CD14-positive monocyte (primary cell): ENCODE measurements at regions not wholly inside any gene's neighbourhood (a gene's known extent, or its start where the extent isn't known, plus 50 kb on each side); places are given as distances from the start of the nearest gene placed in this dataset.
"Not testable (repeated sequence)": the region's sequence is repeated elsewhere in the genome, so short reads cannot be mapped to it uniquely, and the experiment has no call there.

Experiments
- DNase-seq, 3 donors: peaks; one replicate each; pipeline ENCODE4 v3.0.0-alpha.2; 2011 to 2022
- H2AFZ ChIP-seq: 2 replicates; pipeline ENCODE4 v1.6.0; 2012; ENCODE audit warnings: mild to moderate bottlenecking, low read depth, low read length, inconsistent platforms; ENCODE audit not compliant: insufficient read depth, poor library complexity, severe bottlenecking
- H3K27ac ChIP-seq, 2 donors: 1 replicate in 1 of 2; 2 replicates in 1 of 2; pipeline ENCODE4 v1.5.1; 2012 to 2013; ENCODE audit warnings: low read length in 2 of 2, control low read depth in 1 of 2, inconsistent platforms in 1 of 2, low read depth in 1 of 2, mild to moderate bottlenecking in 1 of 2
- H3K27me3 ChIP-seq, 2 donors: one replicate each; pipeline versions ENCODE4 v1.6.0 to v1.6.1; 2011 to 2013; ENCODE audit warnings: low read length in 2 of 2; ENCODE audit not compliant: control insufficient read depth in 2 of 2, insufficient read depth in 2 of 2
- H3K36me3 ChIP-seq, 2 donors: replicated peaks in 1 of 2; 1 replicate in 1 of 2; 2 replicates in 1 of 2; pipeline versions ENCODE4 v1.5.1 to v1.6.1; 2012 to 2013; ENCODE audit warnings: low read length in 2 of 2, control low read depth in 1 of 2, inconsistent platforms in 1 of 2, mild to moderate bottlenecking in 1 of 2; ENCODE audit not compliant: insufficient read depth in 2 of 2, control insufficient read depth in 1 of 2
- H3K4me1 ChIP-seq, 2 donors: 1 replicate in 1 of 2; 2 replicates in 1 of 2; pipeline versions ENCODE4 v1.5.1 to v1.6.1; 2012 to 2013; ENCODE audit warnings: low read length in 2 of 2, control low read depth in 1 of 2, inconsistent platforms in 1 of 2, mild to moderate bottlenecking in 1 of 2, moderate library complexity in 1 of 2; ENCODE audit not compliant: insufficient read depth in 2 of 2, control insufficient read depth in 1 of 2
- H3K4me2 ChIP-seq: replicated peaks from 2 replicates; pipeline ENCODE3; 2012; ENCODE audit warnings: low read length, moderate library complexity, mild to moderate bottlenecking; ENCODE audit not compliant: poor library complexity, severe bottlenecking; ENCODE audit errors: extremely low read depth
- H3K4me3 ChIP-seq, 3 experiments: fragments of 200-600 bp in 1 of 3; sonication (generic) in 1 of 3; replicated peaks in 1 of 3; 1 replicate in 2 of 3; 2 replicates in 1 of 3; pipeline ENCODE4 v1.5.1; 2011 to 2013; ENCODE audit warnings: low read length in 3 of 3, mild to moderate bottlenecking in 3 of 3, control low read depth in 2 of 3, low read depth in 2 of 3, inconsistent platforms in 1 of 3, moderate library complexity in 1 of 3
- H3K79me2 ChIP-seq: 2 replicates; pipeline ENCODE4 v1.6.0; 2012; ENCODE audit warnings: mild to moderate bottlenecking, control low read depth, inconsistent platforms, low read length, moderate library complexity; ENCODE audit not compliant: insufficient read depth
- H3K9ac ChIP-seq: 2 replicates; pipeline ENCODE4 v1.6.0; 2017; ENCODE audit warnings: low read length, mild to moderate bottlenecking; ENCODE audit not compliant: insufficient read depth, poor library complexity, severe bottlenecking
- H3K9me3 ChIP-seq, 2 donors: replicated peaks in 1 of 2; 1 replicate in 1 of 2; 2 replicates in 1 of 2; pipeline versions ENCODE4 v1.5.1 to v1.6.1; 2012 to 2013; ENCODE audit warnings: low read length in 2 of 2, control low read depth in 1 of 2; ENCODE audit not compliant: control insufficient read depth in 1 of 2, insufficient read depth in 1 of 2
- H4K20me1 ChIP-seq: 2 replicates; pipeline ENCODE4 v1.6.0; 2012; ENCODE audit warnings: mild to moderate bottlenecking, low read length, control low read depth, moderate library complexity; ENCODE audit not compliant: insufficient read depth
- H3K27ac Mint-ChIP-seq, 7 donors: one replicate each; pipeline ENCODE4 v1.8.0; 2020; ENCODE audit warnings: mild to moderate bottlenecking in 7 of 7, mixed read lengths in 7 of 7, moderate library complexity in 6 of 7, inconsistent platforms in 2 of 7
- H3K27me3 Mint-ChIP-seq, 3 donors: one replicate each; pipeline ENCODE4 v1.8.0; 2021 to 2022; ENCODE audit warnings: low read depth in 3 of 3, mild to moderate bottlenecking in 3 of 3, mixed read lengths in 3 of 3, moderate library complexity in 3 of 3, inconsistent platforms in 1 of 3
- H3K36me3 Mint-ChIP-seq, 2 donors: one replicate each; pipeline ENCODE4 v1.8.0; 2020; ENCODE audit warnings: mixed read lengths in 2 of 2, inconsistent platforms in 1 of 2, mild to moderate bottlenecking in 1 of 2
- H3K4me1 Mint-ChIP-seq: one replicate; pipeline ENCODE4 v1.8.0; 2020; ENCODE audit warnings: mild to moderate bottlenecking, mixed read lengths
- H3K4me3 Mint-ChIP-seq, 2 donors: one replicate each; pipeline ENCODE4 v1.8.0; 2020; ENCODE audit warnings: mild to moderate bottlenecking in 2 of 2, mixed read lengths in 2 of 2, moderate library complexity in 1 of 2
- H3K9me3 Mint-ChIP-seq, 7 donors: one replicate each; pipeline ENCODE4 v1.8.0; 2020 to 2022; ENCODE audit warnings: mixed read lengths in 7 of 7, mild to moderate bottlenecking in 6 of 7, moderate library complexity in 6 of 7, inconsistent platforms in 2 of 7
- CTCF ChIP-seq: fragments of 200-600 bp; IDR thresholded peaks from one replicate; pipeline ENCODE4 v1.8.0; 2022; ENCODE audit warnings: antibody characterized with exemption, mild to moderate bottlenecking
- WGBS: methylation state at CpG from one replicate; pipeline ENCODE4 v1.1.5; 2013; ENCODE audit warnings: missing lambda C conversion rate; ENCODE audit not compliant: insufficient coverage; 5-methylcytosine and 5-hydroxymethylcytosine counted together
- intact Hi-C, 2 donors: fragments of 100-400 bp; cut with micrococcal nuclease; formaldehyde crosslinking; loops; one replicate each; pipeline versions ENCODE4 v1.15.0 to v1.15.1; 2023

- H3K4me1 ChIP-seq = peaks cover 9 to 13% of the 10 kb centered on the region in 2 donors
- no peak for DNase-seq
- no peak overlapping the region for H3K4me3 ChIP-seq
- H3K27ac Mint-ChIP-seq = no peak overlapping the region
- H3K9me3 Mint-ChIP-seq = peaks cover 4 to 19% (median 15%) of the 10 kb centered on the region in 7 donors
- no peak overlapping the region for H3K27ac ChIP-seq
- H3K27me3 Mint-ChIP-seq = no peaks in the 10 kb centered on the region
- H4K20me1 ChIP-seq = no peaks in the 10 kb centered on the region
- intact Hi-C loops = no loop called here
- no peak overlapping the region for H3K4me3 Mint-ChIP-seq
- no peak for TF ChIP-seq CTCF
- no peak overlapping the region for H2AFZ ChIP-seq
- H3K79me2 ChIP-seq = no peaks in the 10 kb centered on the region
- H3K4me1 Mint-ChIP-seq = peaks cover 12% of the 10 kb centered on the region
- no peak overlapping the region for H3K9ac ChIP-seq
- no peak overlapping the region for H3K4me2 ChIP-seq
- no peaks in the 10 kb centered on the region for H3K36me3 Mint-ChIP-seq
- no peaks in the 10 kb centered on the region for H3K9me3 ChIP-seq
- no peaks in the 10 kb centered on the region for H3K27me3 ChIP-seq
- 100% methylated on average over 1 of the region's 3 CpGs for WGBS
- H3K36me3 ChIP-seq = no peaks in the 10 kb centered on the region
Observed at GRCh38 chr5:68066277-68066955, 149.1 kb upstream of the PIK3R1 start.

- H3K27me3 ChIP-seq, H3K4me3 Mint-ChIP-seq, H3K4me3 ChIP-seq, H3K36me3 Mint-ChIP-seq, H2AFZ ChIP-seq, H3K9ac ChIP-seq, H3K9me3 ChIP-seq, H3K27ac Mint-ChIP-seq, intact Hi-C loops, DNase-seq, H4K20me1 ChIP-seq, H3K79me2 ChIP-seq, H3K27me3 Mint-ChIP-seq, H3K4me2 ChIP-seq, H3K27ac ChIP-seq, H3K36me3 ChIP-seq: not testable (repeated sequence)
- peaks cover 9 to 13% of the 10 kb centered on the region in 2 donors for H3K4me1 ChIP-seq
- peaks cover 7 to 26% (median 19%) of the 10 kb centered on the region in 7 donors for H3K9me3 Mint-ChIP-seq
- H3K4me1 Mint-ChIP-seq = peaks cover 12% of the 10 kb centered on the region
- WGBS = no CpG with 5 or more reads among the region's 3 CpGs
Observed at GRCh38 chr5:68065321-68065720, 150.2 kb upstream of the PIK3R1 start.
